IPS-18a (cell line): ENCODE measurements at regions not wholly inside any gene's neighbourhood (a gene's known extent, or its start where the extent isn't known, plus 50 kb on each side); places are given as distances from the start of the nearest gene placed in this dataset.

Source experiments
- H3K27ac ChIP-seq: one replicate; pipeline ENCODE4 v1.5.1; 2013; ENCODE audit warnings: low read length
- H3K27me3 ChIP-seq: one replicate; pipeline ENCODE4 v1.6.1; 2013; ENCODE audit warnings: mild to moderate bottlenecking, low read length; ENCODE audit not compliant: control insufficient read depth, insufficient read depth
- H3K36me3 ChIP-seq: one replicate; pipeline ENCODE4 v1.6.1; 2013; ENCODE audit warnings: low read depth, low read length; ENCODE audit not compliant: control insufficient read depth
- H3K4me1 ChIP-seq: one replicate; pipeline ENCODE4 v1.6.1; 2013; ENCODE audit warnings: low read depth, low read length; ENCODE audit not compliant: control insufficient read depth
- H3K4me3 ChIP-seq: one replicate; pipeline ENCODE4 v1.5.1; 2013; ENCODE audit warnings: low read length
- H3K9ac ChIP-seq: one replicate; pipeline ENCODE4 v1.6.1; 2013; ENCODE audit warnings: mild to moderate bottlenecking, low read length, moderate library complexity
- H3K9me3 ChIP-seq: one replicate; pipeline ENCODE4 v1.6.1; 2013; ENCODE audit warnings: low read depth, low read length; ENCODE audit not compliant: control insufficient read depth

GRCh38 chr11:43576803-43577521, 103.6 kb upstream of the HSD17B12 start:
- no peak overlapping the region for H3K4me3 ChIP-seq
- H3K9ac ChIP-seq, result no peak overlapping the region
- H3K9me3 ChIP-seq, result no peaks in the 10 kb centered on the region
- peaks cover 99% of the 10 kb centered on the region for H3K27me3 ChIP-seq
- H3K4me1 ChIP-seq, result peaks cover 18% of the 10 kb centered on the region
- no peak overlapping the region for H3K27ac ChIP-seq
- no peaks in the 10 kb centered on the region for H3K36me3 ChIP-seq

GRCh38 chr11:43577566-43578264, 102.8 kb upstream of the HSD17B12 start:
- no peaks in the 10 kb centered on the region for H3K36me3 ChIP-seq
- H3K4me3 ChIP-seq, result no peak overlapping the region
- H3K9me3 ChIP-seq, result no peaks in the 10 kb centered on the region
- no peak overlapping the region for H3K27ac ChIP-seq
- no peak overlapping the region for H3K9ac ChIP-seq
- peaks cover 21% of the 10 kb centered on the region for H3K4me1 ChIP-seq
- H3K27me3 ChIP-seq, result peaks cover 99% of the 10 kb centered on the region

GRCh38 chr11:43578346-43579170, 102.0 kb upstream of the HSD17B12 start:
- no peak overlapping the region for H3K9ac ChIP-seq
- H3K9me3 ChIP-seq, result no peaks in the 10 kb centered on the region
- peak overlapping the region; percentile 59 for H3K4me3 ChIP-seq
- peaks cover 29% of the 10 kb centered on the region for H3K4me1 ChIP-seq
- no peaks in the 10 kb centered on the region for H3K36me3 ChIP-seq
- H3K27me3 ChIP-seq, result peaks cover 99% of the 10 kb centered on the region
- no peak overlapping the region for H3K27ac ChIP-seq

DNA sequence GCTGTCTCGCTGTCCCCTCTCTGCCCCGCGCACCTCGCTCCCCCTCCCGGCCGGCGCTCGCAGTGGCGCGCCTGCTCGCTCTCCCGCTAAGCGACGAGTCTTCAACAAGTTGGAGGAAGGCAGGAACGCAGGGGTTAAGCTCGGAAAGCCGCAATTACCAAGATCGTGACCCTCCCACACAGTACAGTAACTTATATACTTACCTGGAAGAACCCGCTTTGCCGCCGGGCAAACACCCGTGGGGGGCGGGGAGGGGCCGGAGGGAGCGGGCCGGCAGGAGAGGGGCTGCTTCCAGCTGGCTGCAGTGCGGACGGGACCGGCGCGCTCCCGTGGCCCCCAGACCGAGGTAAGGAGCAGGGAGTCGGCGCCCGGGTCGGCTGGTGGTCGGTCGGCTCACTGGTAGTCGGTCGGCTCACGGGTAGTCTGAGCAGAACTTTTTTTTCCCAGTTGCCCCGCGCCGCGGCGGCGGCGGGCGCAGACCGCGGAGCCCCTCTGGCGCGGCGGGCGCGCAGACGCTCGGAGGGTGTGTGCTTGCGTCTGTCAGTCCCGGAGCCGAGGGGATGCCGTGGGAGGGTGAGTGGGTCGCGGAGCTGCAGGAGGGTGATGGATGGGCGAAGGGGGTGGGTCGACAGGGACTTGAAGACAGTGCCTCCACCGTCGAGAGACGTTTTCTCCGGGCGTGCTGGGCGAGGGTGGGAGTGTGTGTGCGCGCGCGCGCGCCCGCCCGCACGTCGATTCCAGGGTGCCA, 101.2 kb upstream of the HSD17B12 start:
- H3K9ac ChIP-seq, result no peak overlapping the region
- H3K27ac ChIP-seq, result no peak overlapping the region
- H3K4me1 ChIP-seq, result peaks cover 29% of the 10 kb centered on the region

DNA sequence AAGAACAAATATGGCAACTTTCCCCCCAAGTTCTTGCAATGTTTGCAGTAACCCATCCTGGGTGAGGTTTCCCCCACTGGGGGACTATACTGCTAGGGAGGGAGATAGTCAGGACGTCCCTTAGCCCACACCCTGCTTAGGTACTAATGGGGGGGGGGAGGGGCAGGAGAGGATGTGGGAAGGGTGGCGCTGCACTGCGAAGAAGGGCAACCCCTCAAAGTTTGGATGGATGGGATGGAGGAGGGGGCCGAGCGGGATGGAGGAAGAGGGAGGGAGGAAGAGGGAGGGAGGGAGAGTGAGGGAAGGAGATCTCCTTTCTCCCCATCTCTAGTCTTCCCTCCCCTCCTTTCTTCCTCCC, 100.6 kb upstream of the HSD17B12 start:
- H3K27ac ChIP-seq, result no peak overlapping the region
- H3K27me3 ChIP-seq, result peaks cover 99% of the 10 kb centered on the region
- peaks cover 28% of the 10 kb centered on the region for H3K4me1 ChIP-seq
- no peak overlapping the region for H3K9ac ChIP-seq
- H3K9me3 ChIP-seq, result no peaks in the 10 kb centered on the region
- H3K36me3 ChIP-seq, result no peaks in the 10 kb centered on the region
- H3K4me3 ChIP-seq, result peak overlapping the region; percentile 77

More for the DNA sequence above, 101.2 kb upstream of the HSD17B12 start:
- no peaks in the 10 kb centered on the region for H3K36me3 ChIP-seq
- H3K4me3 ChIP-seq, result peak overlapping the region; percentile 77
- H3K9me3 ChIP-seq, result no peaks in the 10 kb centered on the region
- peaks cover 99% of the 10 kb centered on the region for H3K27me3 ChIP-seq

DNA sequence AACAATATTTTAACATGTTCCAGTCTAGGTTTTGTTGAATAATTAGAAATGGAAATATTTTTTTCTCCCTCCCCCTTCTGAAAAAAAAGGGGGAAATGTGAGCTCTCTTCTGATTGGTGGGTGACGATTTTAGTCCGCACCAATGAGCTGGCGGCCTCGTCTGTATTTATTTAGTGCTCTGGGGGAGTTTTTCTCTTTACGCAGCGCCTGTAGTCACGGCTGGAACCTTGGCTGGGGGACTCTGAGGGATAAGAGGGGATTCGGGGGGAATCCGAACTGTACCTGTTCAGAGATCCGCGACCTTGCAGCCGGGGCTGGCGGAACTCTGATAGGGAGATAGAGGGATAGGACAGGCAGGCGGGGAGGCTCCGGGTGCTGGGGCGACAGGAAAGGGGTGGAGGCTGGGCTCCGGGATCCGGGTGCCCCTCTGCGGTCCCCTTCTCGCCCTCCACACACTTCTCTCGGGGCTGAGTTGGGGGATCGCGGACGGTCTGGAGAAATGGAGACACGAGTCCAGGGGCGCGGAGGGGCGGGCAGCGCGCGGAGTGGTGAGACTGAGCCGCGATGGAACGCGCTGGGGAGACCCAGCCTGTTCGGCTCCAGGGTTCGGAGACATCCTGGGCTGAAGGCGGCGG, 99.7 kb upstream of the HSD17B12 start:
- Histone ChIP-seq H3K27ac (no peak overlapping the region), H3K9me3 (no peaks in the 10 kb centered on the region), H3K27me3 (peaks cover 99% of the 10 kb centered on the region), H3K9ac (no peak overlapping the region), H3K36me3 (no peaks in the 10 kb centered on the region), H3K4me3 (peak overlapping the region; percentile 77), H3K4me1 (peaks cover 22% of the 10 kb centered on the region)

DNA sequence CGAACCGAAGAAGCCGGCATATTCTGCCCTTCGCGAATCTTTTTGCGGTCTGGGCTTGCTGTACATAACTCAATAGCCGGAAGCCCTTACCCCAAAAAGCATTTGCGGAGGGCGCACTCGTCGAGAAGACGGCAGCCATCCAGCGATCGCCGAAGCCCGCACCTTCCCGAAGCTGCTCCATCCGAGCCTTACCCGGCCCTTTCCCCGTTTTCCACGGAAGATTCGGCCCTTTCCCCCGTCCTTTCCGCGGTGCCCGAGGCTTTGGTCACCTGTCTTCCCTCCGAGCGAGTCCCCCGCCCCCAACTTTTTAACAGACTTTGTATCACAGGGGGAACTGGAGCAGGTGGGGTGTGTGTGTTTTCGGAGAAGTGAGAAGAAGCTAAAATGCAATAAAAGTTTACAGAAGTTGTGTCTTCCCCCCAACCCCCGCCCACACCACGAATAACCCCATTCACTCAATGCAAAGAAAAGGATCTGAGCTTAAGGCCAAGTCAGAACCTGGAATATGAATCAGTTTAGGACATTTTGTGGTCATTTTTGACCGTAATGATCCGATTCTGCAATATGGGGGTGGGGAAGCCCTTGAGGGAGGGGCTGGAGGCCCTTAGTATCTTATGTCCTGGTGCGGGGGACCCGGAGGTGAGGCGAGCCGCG, 99.0 kb upstream of the HSD17B12 start:
- H3K9ac ChIP-seq, result no peak overlapping the region
- H3K9me3 ChIP-seq, result no peaks in the 10 kb centered on the region
- peaks cover 16% of the 10 kb centered on the region for H3K4me1 ChIP-seq
- H3K36me3 ChIP-seq, result no peaks in the 10 kb centered on the region
- no peak overlapping the region for H3K27ac ChIP-seq
- peaks cover 93% of the 10 kb centered on the region for H3K27me3 ChIP-seq
- H3K4me3 ChIP-seq, result peak overlapping the region; percentile 77

DNA sequence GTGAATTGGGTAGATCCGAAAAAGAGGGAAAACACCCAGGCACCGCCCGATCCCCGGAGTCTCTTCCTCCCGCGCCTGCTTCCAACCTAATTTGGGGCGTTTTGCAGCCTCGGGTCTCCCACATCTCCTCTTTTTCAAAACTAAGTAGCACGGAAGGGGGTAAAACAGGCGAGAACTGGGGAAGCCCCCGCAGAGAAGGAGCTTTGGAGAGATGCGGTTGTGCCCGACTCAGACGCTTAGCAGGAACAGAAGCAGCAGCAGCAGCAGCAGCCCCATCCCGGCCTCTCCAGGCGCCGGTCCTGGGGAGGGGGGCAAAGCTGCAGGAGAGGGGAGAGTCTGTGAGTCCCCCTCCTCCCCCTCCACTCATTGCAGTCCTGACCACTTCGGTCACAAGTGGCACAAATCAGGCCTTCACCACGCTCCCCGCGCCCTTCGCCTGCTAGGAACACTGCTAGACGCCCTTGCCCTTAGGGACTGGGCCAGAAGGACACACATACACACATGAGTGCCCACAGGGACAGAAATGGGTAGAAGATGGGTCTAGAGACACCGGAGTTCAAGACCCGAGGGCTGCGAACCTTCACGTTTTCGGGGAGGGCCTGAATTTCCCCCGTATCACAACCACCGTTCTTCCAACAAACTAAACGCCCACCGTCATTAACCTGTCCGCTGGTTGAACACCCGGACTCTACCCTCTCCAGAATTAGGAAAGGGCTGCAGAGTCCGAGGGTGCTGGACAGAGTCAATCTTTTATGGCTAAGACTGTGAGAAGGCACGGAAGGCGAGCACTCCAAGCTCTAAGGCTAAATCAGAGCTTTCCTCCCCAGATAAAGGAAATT, 98.3 kb upstream of the HSD17B12 start:
- H3K9ac ChIP-seq, result no peak overlapping the region
- H3K9me3 ChIP-seq, result no peaks in the 10 kb centered on the region
- H3K36me3 ChIP-seq, result no peaks in the 10 kb centered on the region
- H3K27ac ChIP-seq, result no peak overlapping the region
- H3K4me3 ChIP-seq, result peak overlapping the region; percentile 22
- peaks cover 16% of the 10 kb centered on the region for H3K4me1 ChIP-seq
- peaks cover 85% of the 10 kb centered on the region for H3K27me3 ChIP-seq

GRCh38 chr11:43582863-43583462, 97.6 kb upstream of the HSD17B12 start:
- peaks cover 82% of the 10 kb centered on the region for H3K27me3 ChIP-seq
- H3K36me3 ChIP-seq, result no peaks in the 10 kb centered on the region
- H3K4me3 ChIP-seq, result peak overlapping the region; percentile 22
- H3K9me3 ChIP-seq, result no peaks in the 10 kb centered on the region
- H3K27ac ChIP-seq, result no peak overlapping the region
- H3K4me1 ChIP-seq, result peaks cover 16% of the 10 kb centered on the region
- no peak overlapping the region for H3K9ac ChIP-seq
